GM12878 (cell line): ENCODE measurements at regions not wholly inside any gene's neighbourhood (a gene's known extent, or its start where the extent isn't known, plus 50 kb on each side); places are given as distances from the start of the nearest gene placed in this dataset.

Experiments
- ATAC-seq: fragments of 200-7000 bp; cut with Tn5 transposase; 3 replicates; pipeline ENCODE4 v1.9.1; 2020; ENCODE audit warnings: mild to moderate bottlenecking, moderate library complexity
- BruUV-seq: library from RNA; stranded (reverse); fragments of 400-500 nt; replicated peaks from 2 replicates; lab custom pipeline; 2021; lab: Mats Ljungman, UMichigan
- CTCF ChIA-PET: fragments of 300-600 bp; sonication (Branson Sonifier 250); formaldehyde crosslinking; extraction: SDS; loops from one replicate; lab custom pipeline; 2021; ENCODE audit warnings: inconsistent platforms; lab: Yijun Ruan, JAX
- POLR2A ChIA-PET: fragments of 350-600 bp; formaldehyde crosslinking; extraction: SDS; loops from one replicate; lab custom pipeline; 2021; ENCODE audit warnings: inconsistent platforms; lab: Charles Lee
- RAD21 ChIA-PET: fragments of 300-600 bp; sonication (Branson Sonifier 250); formaldehyde crosslinking; loops from one replicate; lab custom pipeline; 2023; ENCODE audit warnings: antibody characterized with exemption; ENCODE audit not compliant: unreplicated experiment; lab: Charles Lee
- SMC1A ChIA-PET: fragments of 300-600 bp; sonication (Branson Sonifier 250); formaldehyde crosslinking; loops from one replicate; lab custom pipeline; 2023; ENCODE audit not compliant: unreplicated experiment, uncharacterized antibody; lab: Charles Lee
- DNase-seq: peaks from one replicate; pipeline ENCODE4 v3.0.0-alpha.2; 2011; ENCODE audit warnings: low read depth, low spot score
- FAIRE-seq: peaks from 3 replicates; lab custom pipeline; 2011; peaks lifted over from hg19 to GRCh38; lab: Jason Lieb, UNC
- H2AFZ ChIP-seq: 2 replicates; pipeline ENCODE4 v1.6.0; 2011; ENCODE audit warnings: low read depth, low read length, control low read depth; ENCODE audit not compliant: control insufficient read depth
- H3K27ac ChIP-seq: 2 replicates; pipeline ENCODE4 v1.5.1; 2011; ENCODE audit warnings: control low read depth; ENCODE audit not compliant: control insufficient read depth, insufficient read depth
- H3K27me3 ChIP-seq, 2 experiments: replicated peaks in 1 of 2; 2 replicates each; pipeline versions ENCODE4 v1.6.0 to v1.6.1; 2011; ENCODE audit warnings: low read length in 1 of 2; ENCODE audit not compliant: control insufficient read depth in 2 of 2, insufficient read depth in 2 of 2
- H3K36me3 ChIP-seq, 2 experiments: 2 replicates each; pipeline ENCODE4 v1.5.1; 2011; ENCODE audit warnings: low read length in 1 of 2; ENCODE audit not compliant: control insufficient read depth in 2 of 2, insufficient read depth in 2 of 2
- H3K4me1 ChIP-seq: 2 replicates; pipeline ENCODE4 v1.6.1; 2011; ENCODE audit warnings: mild to moderate bottlenecking, low read length, moderate library complexity, mixed read lengths; ENCODE audit not compliant: control insufficient read depth, insufficient read depth
- H3K4me2 ChIP-seq: 2 replicates; pipeline ENCODE4 v1.6.0; 2011; ENCODE audit warnings: control low read depth; ENCODE audit not compliant: control insufficient read depth, insufficient read depth
- H3K4me3 ChIP-seq: fragments of 200-600 bp; sonication (generic); 2 replicates; pipeline ENCODE4 v1.5.1; 2016
- H3K79me2 ChIP-seq: 2 replicates; pipeline ENCODE4 v1.6.0; 2011; ENCODE audit warnings: low read length; ENCODE audit not compliant: control insufficient read depth, insufficient read depth
- H3K9ac ChIP-seq: 2 replicates; pipeline ENCODE4 v1.8.0; 2011; ENCODE audit warnings: low read length, control low read depth, mixed read lengths; ENCODE audit not compliant: control insufficient read depth, insufficient read depth
- H3K9me3 ChIP-seq: replicated peaks from 3 replicates; pipeline ENCODE4 v1.5.1; 2011; ENCODE audit warnings: mild to moderate bottlenecking, low read length; ENCODE audit not compliant: control insufficient read depth, insufficient read depth
- H4K20me1 ChIP-seq: 2 replicates; pipeline ENCODE4 v1.6.0; 2011; ENCODE audit not compliant: control insufficient read depth, insufficient read depth
- EP300 ChIP-seq, 2 experiments: fragments of 150-350 bp in 1 of 2; IDR thresholded peaks; 2 replicates each; pipeline ENCODE4 v1.6.1; 2011 to 2012; ENCODE audit warnings: low read depth in 2 of 2, low read length in 2 of 2, borderline replicate concordance in 1 of 2, improper control_type of control experiment in 1 of 2, inconsistent platforms in 1 of 2; ENCODE audit not compliant: control insufficient read depth in 1 of 2
- FOXM1 ChIP-seq: IDR thresholded peaks from 2 replicates; pipeline ENCODE4 v1.6.1; 2012; ENCODE audit warnings: low read depth, mild to moderate bottlenecking, inconsistent platforms, low read length, moderate library complexity
- MYB ChIP-seq: fragments of 150-350 bp; IDR thresholded peaks from 2 replicates; pipeline ENCODE4 v1.6.1; 2014; ENCODE audit warnings: mild to moderate bottlenecking, low read depth, low read length, borderline replicate concordance
- NBN ChIP-seq: fragments of 450-650 bp; IDR thresholded peaks from 2 replicates; pipeline ENCODE4 v1.6.1; 2016
- POLR2A ChIP-seq: IDR thresholded peaks from 2 replicates; pipeline ENCODE4 v1.6.1; 2011; ENCODE audit warnings: low read depth, mild to moderate bottlenecking, low read length
- POLR2AphosphoS2 ChIP-seq: IDR thresholded peaks from 2 replicates; pipeline ENCODE4 v1.6.1; 2011; ENCODE audit warnings: low read depth, mild to moderate bottlenecking, low read length, improper control_type of control experiment, moderate library complexity
- SMARCA5 ChIP-seq: fragments of 450-650 bp; IDR thresholded peaks from 2 replicates; pipeline ENCODE4 v1.6.1; 2017; ENCODE audit warnings: mild to moderate bottlenecking
- WGBS: methylation state at CpG from one replicate; pipeline ENCODE4 v1.1.6; 2016; ENCODE audit warnings: low lambda C conversion rate; ENCODE audit not compliant: insufficient replicate concordance, insufficient coverage; ENCODE audit errors: missing lambda C conversion rate; 5-methylcytosine and 5-hydroxymethylcytosine counted together
- in situ Hi-C: fragments of 300-500 bp; cut with MboI; formaldehyde crosslinking; loops from 9 replicates; pipeline ENCODE4 v1.14.3; 2018; ENCODE audit warnings: mixed read lengths
- intact Hi-C: fragments of 100-400 bp; cut with micrococcal nuclease; formaldehyde crosslinking; loops from one replicate; pipeline ENCODE4 v1.14.2; 2022; ENCODE audit not compliant: unreplicated experiment
- TF ChIP-seq, protein P1 (sequence below): fragments of 450-650 bp; IDR thresholded peaks from 2 replicates; pipeline ENCODE4 v1.6.1; 2018; ENCODE audit warnings: borderline replicate concordance, mild to moderate bottlenecking; ENCODE audit not compliant: partially characterized antibody
- TF ChIP-seq, protein P2 (sequence below): IDR thresholded peaks from 2 replicates; pipeline ENCODE4 v1.6.1; 2012; ENCODE audit warnings: low read length, inconsistent platforms

DNA sequence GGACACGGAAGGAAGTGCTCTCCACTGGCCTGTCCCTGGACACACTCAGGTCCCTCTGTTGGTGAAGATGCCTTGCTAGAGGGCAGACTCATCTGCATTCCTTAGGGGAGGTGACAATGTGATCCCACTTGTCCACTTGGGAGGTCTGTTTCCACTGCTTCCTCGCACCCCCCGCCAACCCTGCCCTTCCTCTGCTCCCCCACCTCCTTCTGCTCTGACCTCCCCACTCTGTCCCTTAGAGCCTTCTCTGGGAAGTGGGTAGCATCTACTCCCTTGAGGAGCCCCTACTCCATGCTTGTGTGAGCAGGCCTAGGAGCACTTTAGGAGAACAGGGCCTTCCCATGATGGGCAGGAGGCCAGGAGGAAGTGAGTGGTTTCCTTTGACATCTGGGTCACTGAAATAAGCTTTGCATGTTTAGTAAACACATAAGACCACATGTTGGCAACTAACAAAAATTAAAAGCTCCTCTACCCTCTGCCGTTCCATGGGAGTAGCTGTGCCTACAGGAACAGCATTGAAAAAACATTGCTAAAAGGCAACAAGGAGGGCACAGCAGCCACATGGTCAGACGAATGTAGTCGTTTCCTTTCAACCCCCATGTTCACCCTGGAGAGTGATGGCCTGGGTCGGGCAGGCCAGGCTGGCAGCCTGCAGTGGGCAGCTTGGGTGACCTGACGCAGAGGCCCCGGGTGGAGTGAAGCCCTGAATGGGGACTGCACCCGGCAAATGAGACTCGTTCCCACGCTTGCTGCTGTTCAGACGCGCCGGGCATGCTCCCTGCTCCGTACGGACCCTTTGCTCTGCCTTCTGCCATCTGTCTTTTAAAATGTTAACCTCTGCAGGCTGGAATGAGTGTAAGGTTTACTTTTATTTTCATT, 634.0 kb downstream of the IRX1 start:
- no peaks in the 10 kb centered on the region for H3K27me3 ChIP-seq
- WGBS: 58% methylated on average over 17 of the region's 17 CpGs
- no TSS peak for BruUV-seq
- FAIRE-seq (no peak), DNase-seq (no peak), ATAC-seq (no peak)
- ChIA-PET POLR2A (no interaction called here), SMC1A (no interaction called here), RAD21 (no interaction called here)
- H3K9ac ChIP-seq: no peak overlapping the region
- H3K27ac ChIP-seq: no peak overlapping the region
- no peak overlapping the region for H3K4me3 ChIP-seq
- H3K4me1 ChIP-seq: no peaks in the 10 kb centered on the region
- no peaks in the 10 kb centered on the region for H3K79me2 ChIP-seq
- intact Hi-C loops: no loop called here
- H2AFZ ChIP-seq: no peak overlapping the region
- no peak overlapping the region for H3K4me2 ChIP-seq
- no peaks in the 10 kb centered on the region; the same call in 2 of the 3 replicates for H3K9me3 ChIP-seq
- TF ChIP-seq FOXM1: no peak
- TF ChIP-seq, protein P1, sequence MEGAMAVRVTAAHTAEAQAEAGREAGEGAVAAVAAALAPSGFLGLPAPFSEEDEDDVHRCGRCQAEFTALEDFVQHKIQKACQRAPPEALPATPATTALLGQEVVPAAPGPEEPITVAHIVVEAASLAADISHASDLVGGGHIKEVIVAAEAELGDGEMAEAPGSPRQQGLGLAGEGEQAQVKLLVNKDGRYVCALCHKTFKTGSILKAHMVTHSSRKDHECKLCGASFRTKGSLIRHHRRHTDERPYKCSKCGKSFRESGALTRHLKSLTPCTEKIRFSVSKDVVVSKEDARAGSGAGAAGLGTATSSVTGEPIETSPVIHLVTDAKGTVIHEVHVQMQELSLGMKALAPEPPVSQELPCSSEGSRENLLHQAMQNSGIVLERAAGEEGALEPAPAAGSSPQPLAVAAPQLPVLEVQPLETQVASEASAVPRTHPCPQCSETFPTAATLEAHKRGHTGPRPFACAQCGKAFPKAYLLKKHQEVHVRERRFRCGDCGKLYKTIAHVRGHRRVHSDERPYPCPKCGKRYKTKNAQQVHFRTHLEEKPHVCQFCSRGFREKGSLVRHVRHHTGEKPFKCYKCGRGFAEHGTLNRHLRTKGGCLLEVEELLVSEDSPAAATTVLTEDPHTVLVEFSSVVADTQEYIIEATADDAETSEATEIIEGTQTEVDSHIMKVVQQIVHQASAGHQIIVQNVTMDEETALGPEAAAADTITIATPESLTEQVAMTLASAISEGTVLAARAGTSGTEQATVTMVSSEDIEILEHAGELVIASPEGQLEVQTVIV: no peak
- TF ChIP-seq, all 136 proteins: peak for 0
- H3K36me3 ChIP-seq: no peaks in the 10 kb centered on the region
- H4K20me1 ChIP-seq: no peaks in the 10 kb centered on the region
- in situ Hi-C loops: no loop called here
- CTCF ChIA-PET: no interaction called here

DNA sequence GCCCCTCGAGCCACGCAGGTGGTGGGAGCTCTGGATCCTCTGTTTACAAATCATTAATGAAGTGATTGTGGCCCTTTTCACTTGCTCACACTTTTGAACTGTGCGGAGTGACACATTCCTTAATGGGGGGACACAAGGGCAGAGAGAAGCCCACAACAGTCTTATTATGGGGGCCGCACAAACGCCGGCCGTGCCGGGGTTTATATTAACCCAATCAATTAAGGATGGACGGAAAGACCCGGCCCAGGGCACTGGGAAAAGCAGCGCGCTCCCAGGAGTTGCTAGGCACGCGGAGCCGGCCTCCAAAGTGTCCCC, 634.8 kb downstream of the IRX1 start:
- ATAC-seq (no peak), DNase-seq (no peak), FAIRE-seq (no peak)
- Histone ChIP-seq H4K20me1 (no peaks in the 10 kb centered on the region), H3K9ac (no peak overlapping the region), H3K9me3 (no peaks in the 10 kb centered on the region; the same call in 2 of the 3 replicates), H3K4me1 (no peaks in the 10 kb centered on the region), H3K27ac (no peak overlapping the region), H3K36me3 (no peaks in the 10 kb centered on the region), H3K4me3 (no peak overlapping the region), H2AFZ (no peak overlapping the region), H3K27me3 (no peaks in the 10 kb centered on the region), H3K79me2 (no peaks in the 10 kb centered on the region), H3K4me2 (no peak overlapping the region)
- ChIA-PET RAD21 (no interaction called here), POLR2A (no interaction called here), SMC1A (no interaction called here), CTCF (no interaction called here)
- in situ Hi-C loops: no loop called here
- 54% methylated on average over 15 of the region's 15 CpGs for WGBS
- intact Hi-C loops: no loop called here
- BruUV-seq: no TSS peak
- TF ChIP-seq, protein P2, sequence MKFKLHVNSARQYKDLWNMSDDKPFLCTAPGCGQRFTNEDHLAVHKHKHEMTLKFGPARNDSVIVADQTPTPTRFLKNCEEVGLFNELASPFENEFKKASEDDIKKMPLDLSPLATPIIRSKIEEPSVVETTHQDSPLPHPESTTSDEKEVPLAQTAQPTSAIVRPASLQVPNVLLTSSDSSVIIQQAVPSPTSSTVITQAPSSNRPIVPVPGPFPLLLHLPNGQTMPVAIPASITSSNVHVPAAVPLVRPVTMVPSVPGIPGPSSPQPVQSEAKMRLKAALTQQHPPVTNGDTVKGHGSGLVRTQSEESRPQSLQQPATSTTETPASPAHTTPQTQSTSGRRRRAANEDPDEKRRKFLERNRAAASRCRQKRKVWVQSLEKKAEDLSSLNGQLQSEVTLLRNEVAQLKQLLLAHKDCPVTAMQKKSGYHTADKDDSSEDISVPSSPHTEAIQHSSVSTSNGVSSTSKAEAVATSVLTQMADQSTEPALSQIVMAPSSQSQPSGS: no peak
- TF ChIP-seq POLR2AphosphoS2 (no peak), POLR2A (no peak), SMARCA5 (no peak), MYB (no peak), EP300 (IDR thresholded peaks at IDR 0.05; ENCODE audit: borderline replicate concordance in 1 of 2, control insufficient read depth in 1 of 2, low read depth in 2 of 2, low read length in 2 of 2) (no peak), NBN (no peak)
